ENCODE measurements at regions not wholly inside any gene's neighbourhood (a gene's known extent, or its start where the extent isn't known, plus 50 kb on each side); places are given as distances from the start of the nearest gene placed in this dataset.

GRCh38 chr6:169323221-169323620, 69.6 kb upstream of the THBS2 start:
- TF ChIP-seq CTCF (IDR thresholded peaks at IDR 0.05) (no peak), POLR2A (IDR thresholded peaks at IDR 0.05) (no peak), POLR2AphosphoS5 (IDR thresholded peaks at IDR 0.05) (no peak)
